ENCODE measurements at regions not wholly inside any gene's neighbourhood (a gene's known extent, or its start where the extent isn't known, plus 50 kb on each side); places are given as distances from the start of the nearest gene placed in this dataset.
"Not testable (repeated sequence)": the region's sequence is repeated elsewhere in the genome, so short reads cannot be mapped to it uniquely, and the experiment has no call there.

DNA sequence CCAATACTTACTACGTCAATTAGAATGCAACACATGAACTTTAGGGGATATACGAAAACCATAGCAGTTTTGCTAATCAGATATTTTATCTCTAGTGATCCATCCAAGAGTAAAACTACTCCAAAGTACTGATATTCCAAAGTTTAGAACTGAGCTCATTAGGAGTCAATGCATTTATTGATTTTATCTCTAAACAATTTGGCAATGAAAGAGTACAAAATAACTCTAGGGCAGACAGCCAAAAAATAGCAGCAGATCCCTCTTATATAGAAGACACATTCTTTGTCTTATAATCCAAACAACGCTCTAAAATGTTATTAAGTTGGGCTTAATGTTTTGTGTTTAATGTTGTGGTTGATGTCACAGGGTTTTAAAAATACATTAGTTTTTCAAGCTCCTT, 923.9 kb upstream of the MAN1A1 start:
- no peak overlapping the region for H3K4me3 ChIP-seq
- H3K27ac ChIP-seq: no peak overlapping the region
- H3K27me3 ChIP-seq: no peaks in the 10 kb centered on the region
- H3K9me3 ChIP-seq: no peaks in the 10 kb centered on the region
- no peaks in the 10 kb centered on the region for H3K4me1 ChIP-seq
- DNase-seq (no peak), ATAC-seq (no peak)
- H3K36me3 ChIP-seq: no peaks in the 10 kb centered on the region
- intact Hi-C loops (cut with DNase I): no loop called here
- TF ChIP-seq, protein P1, sequence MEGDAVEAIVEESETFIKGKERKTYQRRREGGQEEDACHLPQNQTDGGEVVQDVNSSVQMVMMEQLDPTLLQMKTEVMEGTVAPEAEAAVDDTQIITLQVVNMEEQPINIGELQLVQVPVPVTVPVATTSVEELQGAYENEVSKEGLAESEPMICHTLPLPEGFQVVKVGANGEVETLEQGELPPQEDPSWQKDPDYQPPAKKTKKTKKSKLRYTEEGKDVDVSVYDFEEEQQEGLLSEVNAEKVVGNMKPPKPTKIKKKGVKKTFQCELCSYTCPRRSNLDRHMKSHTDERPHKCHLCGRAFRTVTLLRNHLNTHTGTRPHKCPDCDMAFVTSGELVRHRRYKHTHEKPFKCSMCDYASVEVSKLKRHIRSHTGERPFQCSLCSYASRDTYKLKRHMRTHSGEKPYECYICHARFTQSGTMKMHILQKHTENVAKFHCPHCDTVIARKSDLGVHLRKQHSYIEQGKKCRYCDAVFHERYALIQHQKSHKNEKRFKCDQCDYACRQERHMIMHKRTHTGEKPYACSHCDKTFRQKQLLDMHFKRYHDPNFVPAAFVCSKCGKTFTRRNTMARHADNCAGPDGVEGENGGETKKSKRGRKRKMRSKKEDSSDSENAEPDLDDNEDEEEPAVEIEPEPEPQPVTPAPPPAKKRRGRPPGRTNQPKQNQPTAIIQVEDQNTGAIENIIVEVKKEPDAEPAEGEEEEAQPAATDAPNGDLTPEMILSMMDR (IDR thresholded peaks at IDR 0.05): no peak

DNA sequence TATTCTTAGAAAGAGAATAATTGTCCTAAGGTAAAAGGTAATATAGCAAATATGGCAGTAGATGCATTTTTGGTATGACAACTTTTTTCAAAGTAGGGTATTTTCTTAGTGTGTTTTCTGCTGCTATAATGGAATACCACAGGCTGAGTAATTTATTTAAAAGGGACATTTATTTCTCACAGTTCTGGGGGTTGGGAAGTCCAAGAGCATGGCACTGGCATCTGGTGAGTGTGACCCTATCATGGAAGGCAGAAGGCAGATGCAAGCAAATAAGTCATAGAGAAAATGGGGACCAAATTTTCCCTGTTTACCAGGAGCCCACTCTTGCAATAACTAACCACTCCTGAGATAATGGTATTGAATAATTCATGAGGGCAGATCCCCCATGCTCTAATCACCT, 922.5 kb upstream of the MAN1A1 start:
- no peaks in the 10 kb centered on the region for H3K27me3 ChIP-seq
- no peaks in the 10 kb centered on the region for H3K4me1 ChIP-seq
- no peak overlapping the region for H3K4me3 ChIP-seq
- intact Hi-C loops (cut with DNase I): no loop called here
- no peak overlapping the region for H3K27ac ChIP-seq
- no peaks in the 10 kb centered on the region for H3K9me3 ChIP-seq
- DNase-seq: no peak
- no peak for ATAC-seq
- no peaks in the 10 kb centered on the region for H3K36me3 ChIP-seq
- TF ChIP-seq, protein P1 (IDR thresholded peaks at IDR 0.05): no peak

DNA sequence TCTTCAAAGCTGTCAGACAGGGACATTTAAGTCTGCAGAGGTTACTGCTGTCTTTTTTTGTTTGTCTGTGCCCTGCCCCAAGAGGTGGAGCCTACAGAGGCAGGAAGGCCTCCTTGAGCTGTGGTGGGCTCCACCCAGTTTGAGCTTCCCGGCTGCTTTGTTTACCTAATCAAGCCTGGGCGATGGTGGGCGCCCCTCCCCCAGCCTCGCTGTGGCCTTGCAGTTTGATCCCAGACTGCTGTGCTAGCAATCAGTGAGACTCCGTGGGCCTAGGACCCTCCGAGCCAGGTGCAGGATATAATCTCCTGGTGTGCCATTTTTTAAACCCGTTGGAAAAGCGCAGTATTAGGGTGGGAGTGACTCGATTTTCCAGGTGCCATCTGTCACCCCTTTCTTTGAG, 918.7 kb upstream of the MAN1A1 start:
- intact Hi-C loops (cut with DNase I); H3K27ac ChIP-seq; DNase-seq; H3K36me3 ChIP-seq; H3K27me3 ChIP-seq; H3K4me3 ChIP-seq; H3K9me3 ChIP-seq; ATAC-seq; H3K4me1 ChIP-seq: not testable (repeated sequence)

DNA sequence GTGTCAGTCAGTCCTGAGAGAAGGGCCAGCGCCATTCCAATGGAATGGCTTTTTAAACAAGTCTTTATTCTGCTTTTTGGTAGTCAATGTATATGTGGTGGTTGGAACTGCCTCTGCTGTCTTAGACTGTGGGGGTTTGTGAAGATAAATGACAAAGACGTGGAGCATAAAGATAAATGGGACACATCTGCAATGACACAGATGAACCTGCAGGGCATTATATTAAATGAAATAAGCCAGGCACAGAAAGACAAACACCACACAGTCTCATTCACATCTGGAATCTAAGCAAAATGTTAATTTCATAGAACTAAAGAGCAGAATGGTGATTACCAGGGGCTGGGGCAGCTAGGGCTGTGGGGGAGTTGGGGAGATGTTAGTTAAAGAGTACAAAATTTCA, 912.8 kb upstream of the MAN1A1 start:
- intact Hi-C loops (cut with DNase I): no loop called here
- TF ChIP-seq, protein P1 (IDR thresholded peaks at IDR 0.05): no peak
- no peak overlapping the region for H3K27ac ChIP-seq
- no peaks in the 10 kb centered on the region for H3K4me1 ChIP-seq
- ATAC-seq: no peak
- DNase-seq: no peak
- H3K4me3 ChIP-seq: no peak overlapping the region
- H3K27me3 ChIP-seq: no peaks in the 10 kb centered on the region
- no peaks in the 10 kb centered on the region for H3K36me3 ChIP-seq
- no peaks in the 10 kb centered on the region for H3K9me3 ChIP-seq

DNA sequence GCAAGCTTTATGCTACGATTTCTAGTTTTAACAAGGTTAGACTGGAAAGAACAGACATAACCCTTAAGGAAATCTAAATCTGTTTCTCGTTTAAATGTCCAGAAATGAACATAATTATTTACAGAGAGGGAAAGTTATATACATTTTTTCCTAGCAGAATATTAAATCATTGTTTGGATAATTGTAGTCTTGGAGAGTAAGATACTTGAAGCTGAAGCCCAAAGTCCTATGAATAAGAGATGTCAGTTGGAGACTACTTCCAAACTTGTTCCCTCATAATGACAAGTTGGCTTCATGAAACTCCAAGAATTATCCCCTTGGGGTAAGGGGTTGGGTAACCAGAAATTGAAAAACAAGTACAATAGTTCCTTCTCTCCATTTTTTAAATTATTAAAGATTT, 911.1 kb upstream of the MAN1A1 start:
- ATAC-seq (no peak), DNase-seq (no peak)
- no peak overlapping the region for H3K4me3 ChIP-seq
- no peaks in the 10 kb centered on the region for H3K36me3 ChIP-seq
- H3K27ac ChIP-seq: no peak overlapping the region
- H3K4me1 ChIP-seq: no peaks in the 10 kb centered on the region
- no peaks in the 10 kb centered on the region for H3K27me3 ChIP-seq
- TF ChIP-seq, protein P1 (IDR thresholded peaks at IDR 0.05): no peak
- no peaks in the 10 kb centered on the region for H3K9me3 ChIP-seq
- intact Hi-C loops (cut with DNase I): no loop called here

DNA sequence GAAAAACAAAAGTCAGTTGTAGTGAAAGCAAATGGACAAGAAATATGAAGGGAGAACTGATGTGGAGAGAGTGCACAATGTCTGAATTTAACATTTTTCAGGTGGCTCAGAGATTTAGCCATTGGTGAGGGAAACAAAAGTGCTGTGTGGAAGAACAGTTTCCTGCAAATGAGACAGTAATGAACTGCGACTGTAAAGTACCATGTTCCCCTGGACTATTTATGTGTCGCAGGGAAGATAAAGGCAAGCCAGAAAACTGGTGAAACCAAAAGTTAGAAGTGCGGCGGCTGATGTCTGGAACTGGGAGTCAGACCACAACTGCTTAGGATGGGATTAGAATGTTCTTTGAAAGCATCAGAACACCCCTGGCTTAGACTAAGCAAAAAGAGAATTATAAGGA, 905.1 kb upstream of the MAN1A1 start:
- Histone ChIP-seq H3K4me3 (no peak overlapping the region), H3K27ac (no peak overlapping the region), H3K9me3 (no peaks in the 10 kb centered on the region), H3K27me3 (no peaks in the 10 kb centered on the region), H3K36me3 (no peaks in the 10 kb centered on the region), H3K4me1 (no peaks in the 10 kb centered on the region)
- DNase-seq (no peak), ATAC-seq (no peak)
- intact Hi-C loops (cut with DNase I): no loop called here
- TF ChIP-seq, protein P1 (IDR thresholded peaks at IDR 0.05): no peak

All from upper lobe of right lung (tissue), 1 donor.